Testis (tissue), 2 donors: ENCODE measurements at regions not wholly inside any gene's neighbourhood (a gene's known extent, or its start where the extent isn't known, plus 50 kb on each side); places are given as distances from the start of the nearest gene placed in this dataset.

ENCODE experiments used
- CTCF ChIP-seq, 3 experiments: fragments of 450-650 bp in 2 of 3; fragments of 200-600 bp in 1 of 3; sonication (generic) in 1 of 3; IDR thresholded peaks; one replicate each; pipeline ENCODE4 v1.5.1; 2016 to 2019; ENCODE audit warnings: antibody characterized with exemption in 3 of 3, mild to moderate bottlenecking in 2 of 3, moderate library complexity in 1 of 3
- POLR2A ChIP-seq: fragments of 450-650 bp; IDR thresholded peaks from one replicate; pipeline ENCODE4 v1.6.1; 2017; ENCODE audit warnings: antibody characterized with exemption, mild to moderate bottlenecking, moderate library complexity

- TF ChIP-seq POLR2A (no peak), CTCF (IDR thresholded peaks at IDR 0.05) (no peak)
Measured at GRCh38 chr11:10979529-10979928, 121.7 kb upstream of the ZBED5 start.
